ENCODE measurements at regions not wholly inside any gene's neighbourhood (a gene's known extent, or its start where the extent isn't known, plus 50 kb on each side); places are given as distances from the start of the nearest gene placed in this dataset.

DNA sequence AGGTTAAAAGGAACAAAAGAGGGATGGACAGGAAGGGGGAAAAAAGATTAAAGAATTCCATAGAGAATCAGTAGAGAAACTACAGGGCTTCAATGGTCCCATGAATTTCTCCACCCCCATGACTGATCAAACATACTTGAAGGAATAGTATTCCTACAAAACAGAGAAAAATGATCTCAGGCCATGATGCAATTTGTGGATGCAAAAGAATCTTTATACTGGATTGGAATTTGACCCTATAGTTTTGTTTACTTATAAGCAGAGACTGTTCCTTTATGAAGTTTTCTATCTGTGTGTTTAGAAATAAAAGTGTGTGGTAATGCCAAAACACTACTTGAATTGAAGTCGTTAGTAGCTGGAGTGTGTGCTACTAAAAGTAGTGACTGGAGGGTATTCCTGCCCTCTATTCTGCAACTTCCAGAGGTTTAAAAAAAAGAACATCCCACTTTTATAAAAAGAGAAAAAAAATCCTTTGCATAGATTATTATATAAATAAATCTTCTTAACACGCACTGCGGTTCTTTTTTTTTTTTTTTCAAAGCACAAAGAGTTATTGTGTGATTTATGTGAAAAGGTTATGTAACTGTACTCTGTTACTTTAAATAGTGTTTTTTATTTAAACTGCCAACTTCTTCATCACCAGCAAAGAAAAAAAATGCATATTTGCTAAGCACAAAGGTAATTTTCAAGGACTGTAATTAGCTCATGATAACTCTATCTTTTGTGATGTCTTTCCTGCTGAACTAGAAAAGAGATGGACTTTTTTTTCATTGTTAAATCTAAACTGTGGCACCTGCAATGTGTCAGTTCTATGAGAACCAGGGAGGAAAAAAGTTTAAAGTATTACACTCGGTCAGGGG, 214.5 kb upstream of the CITED2 start:
- Mint-ChIP-seq H3K9me3 (ENCODE audit: unreplicated experiment) (no peaks in the 10 kb centered on the region), H3K4me1 (ENCODE audit: low read depth, unreplicated experiment) (peaks cover 2% of the 10 kb centered on the region), H3K27ac (ENCODE audit: unreplicated experiment) (no peak overlapping the region), H3K4me3 (ENCODE audit: unreplicated experiment) (no peak overlapping the region), H3K27me3 (ENCODE audit: unreplicated experiment) (no peaks in the 10 kb centered on the region), H3K36me3 (ENCODE audit: unreplicated experiment) (no peaks in the 10 kb centered on the region)
- TF ChIP-seq, protein P1, sequence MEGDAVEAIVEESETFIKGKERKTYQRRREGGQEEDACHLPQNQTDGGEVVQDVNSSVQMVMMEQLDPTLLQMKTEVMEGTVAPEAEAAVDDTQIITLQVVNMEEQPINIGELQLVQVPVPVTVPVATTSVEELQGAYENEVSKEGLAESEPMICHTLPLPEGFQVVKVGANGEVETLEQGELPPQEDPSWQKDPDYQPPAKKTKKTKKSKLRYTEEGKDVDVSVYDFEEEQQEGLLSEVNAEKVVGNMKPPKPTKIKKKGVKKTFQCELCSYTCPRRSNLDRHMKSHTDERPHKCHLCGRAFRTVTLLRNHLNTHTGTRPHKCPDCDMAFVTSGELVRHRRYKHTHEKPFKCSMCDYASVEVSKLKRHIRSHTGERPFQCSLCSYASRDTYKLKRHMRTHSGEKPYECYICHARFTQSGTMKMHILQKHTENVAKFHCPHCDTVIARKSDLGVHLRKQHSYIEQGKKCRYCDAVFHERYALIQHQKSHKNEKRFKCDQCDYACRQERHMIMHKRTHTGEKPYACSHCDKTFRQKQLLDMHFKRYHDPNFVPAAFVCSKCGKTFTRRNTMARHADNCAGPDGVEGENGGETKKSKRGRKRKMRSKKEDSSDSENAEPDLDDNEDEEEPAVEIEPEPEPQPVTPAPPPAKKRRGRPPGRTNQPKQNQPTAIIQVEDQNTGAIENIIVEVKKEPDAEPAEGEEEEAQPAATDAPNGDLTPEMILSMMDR (IDR thresholded peaks at IDR 0.05; ENCODE audit: partially characterized antibody, unreplicated experiment): no peak
- DNase-seq: no peak

DNA sequence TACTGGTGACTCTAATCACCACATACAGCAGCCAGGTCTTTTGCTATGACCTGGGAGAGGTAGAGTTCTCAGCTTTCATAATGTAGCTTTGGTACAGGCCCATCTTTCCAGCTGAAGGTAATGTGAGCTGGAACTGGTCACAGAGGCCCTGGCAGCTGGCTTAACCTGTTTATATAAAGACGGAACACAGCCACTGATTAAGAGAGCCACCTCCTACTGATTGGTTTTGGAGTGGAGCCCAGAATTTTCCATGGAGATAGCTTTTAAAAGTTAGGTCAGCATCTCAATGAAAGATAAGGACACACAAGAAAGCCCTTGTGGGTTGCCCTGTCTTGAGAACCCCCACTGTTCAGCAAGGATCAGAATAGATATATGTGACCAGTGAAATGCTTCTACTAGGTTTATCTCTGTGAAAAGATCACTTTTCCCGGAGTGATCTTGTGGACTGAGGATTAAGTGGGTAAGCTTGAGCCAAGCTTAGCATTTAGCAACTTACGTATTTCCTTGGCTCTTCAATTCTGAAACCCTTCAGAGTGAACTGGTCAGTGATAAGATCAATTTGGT, 213.7 kb upstream of the CITED2 start:
- no peak overlapping the region for H3K4me3 Mint-ChIP-seq (ENCODE audit: unreplicated experiment)
- TF ChIP-seq, protein P1 (IDR thresholded peaks at IDR 0.05; ENCODE audit: partially characterized antibody, unreplicated experiment): no peak

DNA sequence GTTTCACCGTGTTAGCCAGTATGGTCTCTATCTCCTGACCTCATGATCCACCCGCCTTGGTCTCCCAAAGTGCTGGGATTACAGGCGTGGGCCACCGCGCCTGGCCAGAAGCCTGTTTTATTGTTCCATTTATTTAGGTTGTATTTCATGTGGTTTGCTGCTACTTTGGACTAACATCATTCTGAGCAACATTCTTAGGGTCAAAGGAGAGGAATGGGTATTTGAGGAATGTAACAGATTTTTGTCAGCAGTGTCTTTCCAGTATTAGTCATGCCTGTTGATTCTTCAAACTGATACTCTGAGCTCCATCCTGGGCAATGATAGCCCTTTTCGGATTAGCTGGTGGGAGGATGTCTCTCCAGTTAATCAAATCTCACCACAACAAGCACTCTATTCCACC, 213.0 kb upstream of the CITED2 start:
- no peaks in the 10 kb centered on the region for H3K36me3 Mint-ChIP-seq (ENCODE audit: unreplicated experiment)
- no peak overlapping the region for H3K27ac Mint-ChIP-seq (ENCODE audit: unreplicated experiment)
- TF ChIP-seq, protein P1 (IDR thresholded peaks at IDR 0.05; ENCODE audit: partially characterized antibody, unreplicated experiment): no peak
- H3K4me3 Mint-ChIP-seq (ENCODE audit: unreplicated experiment): no peak overlapping the region
- peaks cover 2% of the 10 kb centered on the region for H3K4me1 Mint-ChIP-seq (ENCODE audit: low read depth, unreplicated experiment)
- no peak for DNase-seq
- no peaks in the 10 kb centered on the region for H3K27me3 Mint-ChIP-seq (ENCODE audit: unreplicated experiment)
- H3K9me3 Mint-ChIP-seq (ENCODE audit: unreplicated experiment): no peaks in the 10 kb centered on the region

More for the DNA sequence above, 213.7 kb upstream of the CITED2 start:
- H3K9me3 Mint-ChIP-seq (ENCODE audit: unreplicated experiment): no peaks in the 10 kb centered on the region
- no peak for DNase-seq
- no peaks in the 10 kb centered on the region for H3K36me3 Mint-ChIP-seq (ENCODE audit: unreplicated experiment)
- no peaks in the 10 kb centered on the region for H3K27me3 Mint-ChIP-seq (ENCODE audit: unreplicated experiment)
- H3K4me1 Mint-ChIP-seq (ENCODE audit: low read depth, unreplicated experiment): peaks cover 2% of the 10 kb centered on the region
- H3K27ac Mint-ChIP-seq (ENCODE audit: unreplicated experiment): no peak overlapping the region

DNA sequence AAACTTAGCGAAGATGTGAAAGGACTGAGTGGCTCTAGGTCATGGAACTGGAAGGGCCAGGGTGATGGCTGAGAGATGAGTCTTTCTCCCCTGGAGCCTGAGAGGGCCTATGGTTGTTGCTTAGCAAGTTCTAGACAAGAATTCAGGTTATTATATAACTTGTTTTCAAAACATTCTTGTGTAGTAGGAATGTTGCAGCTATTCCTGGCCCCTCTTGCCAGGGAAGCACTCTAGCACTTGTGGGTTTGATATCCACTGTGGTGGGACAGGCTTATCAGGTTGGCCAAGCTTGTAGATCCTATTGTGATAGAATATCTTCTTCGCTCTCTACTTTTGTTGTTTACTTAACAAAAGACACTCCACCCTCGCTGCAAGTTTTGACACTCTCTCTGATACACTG, 211.8 kb upstream of the CITED2 start:
- H3K9me3 Mint-ChIP-seq (ENCODE audit: unreplicated experiment): no peaks in the 10 kb centered on the region
- H3K4me1 Mint-ChIP-seq (ENCODE audit: low read depth, unreplicated experiment): peaks cover 2% of the 10 kb centered on the region
- H3K4me3 Mint-ChIP-seq (ENCODE audit: unreplicated experiment): no peak overlapping the region
- no peaks in the 10 kb centered on the region for H3K36me3 Mint-ChIP-seq (ENCODE audit: unreplicated experiment)
- H3K27me3 Mint-ChIP-seq (ENCODE audit: unreplicated experiment): no peaks in the 10 kb centered on the region
- TF ChIP-seq, protein P1 (IDR thresholded peaks at IDR 0.05; ENCODE audit: partially characterized antibody, unreplicated experiment): no peak
- H3K27ac Mint-ChIP-seq (ENCODE audit: unreplicated experiment): no peak overlapping the region
- no peak for DNase-seq

DNA sequence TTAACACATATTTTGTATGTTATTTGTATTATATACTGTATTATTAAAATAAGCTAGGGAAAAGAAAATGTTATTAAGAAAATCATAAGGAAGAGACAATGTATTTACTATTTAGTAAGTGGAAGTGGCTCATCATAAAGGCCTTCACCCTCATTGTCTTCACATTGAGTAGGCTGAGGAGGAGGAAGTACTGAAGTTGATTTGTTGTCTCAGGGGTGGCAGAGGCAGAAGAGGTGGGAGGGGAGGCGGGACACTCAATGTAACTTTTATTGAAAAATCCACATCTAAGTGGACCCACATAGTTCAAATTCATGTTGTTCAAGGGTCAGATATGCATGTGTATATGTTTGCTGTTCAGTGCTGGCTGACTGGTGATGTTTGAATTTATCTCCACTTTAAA, 210.2 kb upstream of the CITED2 start:
- Mint-ChIP-seq H3K4me1 (ENCODE audit: low read depth, unreplicated experiment) (no peaks in the 10 kb centered on the region), H3K27me3 (ENCODE audit: unreplicated experiment) (no peaks in the 10 kb centered on the region), H3K36me3 (ENCODE audit: unreplicated experiment) (no peaks in the 10 kb centered on the region), H3K4me3 (ENCODE audit: unreplicated experiment) (no peak overlapping the region), H3K27ac (ENCODE audit: unreplicated experiment) (no peak overlapping the region), H3K9me3 (ENCODE audit: unreplicated experiment) (no peaks in the 10 kb centered on the region)
- no peak for DNase-seq
- TF ChIP-seq, protein P1 (IDR thresholded peaks at IDR 0.05; ENCODE audit: partially characterized antibody, unreplicated experiment): no peak

Data from glutamatergic neuron (in vitro differentiated cells).